ENCODE measurements at regions not wholly inside any gene's neighbourhood (a gene's known extent, or its start where the extent isn't known, plus 50 kb on each side); places are given as distances from the start of the nearest gene placed in this dataset.

- Histone ChIP-seq H3K27ac (ENCODE audit: low read depth, low read length) (no peak overlapping the region), H3K27me3 (ENCODE audit: control insufficient read depth in 3 of 3, insufficient read depth in 3 of 3, low read length in 3 of 3) (no peaks in the 10 kb centered on the region), H3K9ac (ENCODE audit: low read depth in 1 of 3, low read length in 3 of 3) (no peak overlapping the region), H3K4me1 (ENCODE audit: control insufficient read depth in 3 of 3, insufficient read depth in 3 of 3, low read length in 3 of 3) (peaks cover 0 to 5% (median 3%) of the 10 kb centered on the region in 3 donors), H3K36me3 (ENCODE audit: control insufficient read depth in 3 of 3, insufficient read depth in 3 of 3, low read length in 3 of 3) (no peaks in the 10 kb centered on the region), H3K4me3 (ENCODE audit: low read length in 3 of 3) (no peak overlapping the region), H3K9me3 (ENCODE audit: control insufficient read depth in 3 of 3, low read length in 3 of 3) (peaks cover 0 to 3% (median 0%) of the 10 kb centered on the region in 3 donors)
Measured at GRCh38 chrX:25198253-25198652, 182.5 kb upstream of the ARX start.

GRCh38 chrX:25196221-25196620 lies 180.5 kb upstream of the ARX start:
- Histone ChIP-seq H3K4me3 (ENCODE audit: low read length in 3 of 3) (no peak overlapping the region), H3K27me3 (ENCODE audit: control insufficient read depth in 3 of 3, insufficient read depth in 3 of 3, low read length in 3 of 3) (no peaks in the 10 kb centered on the region), H3K9ac (ENCODE audit: low read depth in 1 of 3, low read length in 3 of 3) (no peak overlapping the region), H3K27ac (ENCODE audit: low read depth, low read length) (no peak overlapping the region), H3K4me1 (ENCODE audit: control insufficient read depth in 3 of 3, insufficient read depth in 3 of 3, low read length in 3 of 3) (peaks cover 0 to 5% (median 3%) of the 10 kb centered on the region in 3 donors), H3K36me3 (ENCODE audit: control insufficient read depth in 3 of 3, insufficient read depth in 3 of 3, low read length in 3 of 3) (no peaks in the 10 kb centered on the region), H3K9me3 (ENCODE audit: control insufficient read depth in 3 of 3, low read length in 3 of 3) (peaks cover 0 to 3% (median 0%) of the 10 kb centered on the region in 3 donors)

GRCh38 chrX:25191403-25191802 lies 175.6 kb upstream of the ARX start:
- H3K9ac ChIP-seq (ENCODE audit: low read depth in 1 of 3, low read length in 3 of 3): no peak overlapping the region
- no peaks in the 10 kb centered on the region for H3K27me3 ChIP-seq (ENCODE audit: control insufficient read depth in 3 of 3, insufficient read depth in 3 of 3, low read length in 3 of 3)
- H3K9me3 ChIP-seq (ENCODE audit: control insufficient read depth in 3 of 3, low read length in 3 of 3): no peaks in the 10 kb centered on the region
- no peak overlapping the region for H3K27ac ChIP-seq (ENCODE audit: low read depth, low read length)
- H3K4me3 ChIP-seq (ENCODE audit: low read length in 3 of 3): no peak overlapping the region
- H3K36me3 ChIP-seq (ENCODE audit: control insufficient read depth in 3 of 3, insufficient read depth in 3 of 3, low read length in 3 of 3): no peaks in the 10 kb centered on the region
- H3K4me1 ChIP-seq (ENCODE audit: control insufficient read depth in 3 of 3, insufficient read depth in 3 of 3, low read length in 3 of 3): no peaks in the 10 kb centered on the region

- Histone ChIP-seq H3K27ac (ENCODE audit: low read depth, low read length) (no peak overlapping the region), H3K4me3 (ENCODE audit: low read length in 3 of 3) (no peak overlapping the region), H3K27me3 (ENCODE audit: control insufficient read depth in 3 of 3, insufficient read depth in 3 of 3, low read length in 3 of 3) (no peaks in the 10 kb centered on the region), H3K4me1 (ENCODE audit: control insufficient read depth in 3 of 3, insufficient read depth in 3 of 3, low read length in 3 of 3) (no peaks in the 10 kb centered on the region), H3K9me3 (ENCODE audit: control insufficient read depth in 3 of 3, low read length in 3 of 3) (no peaks in the 10 kb centered on the region), H3K36me3 (ENCODE audit: control insufficient read depth in 3 of 3, insufficient read depth in 3 of 3, low read length in 3 of 3) (no peaks in the 10 kb centered on the region), H3K9ac (ENCODE audit: low read depth in 1 of 3, low read length in 3 of 3) (no peak overlapping the region)
Measured at GRCh38 chrX:25181775-25182174, 166.0 kb upstream of the ARX start.

- Histone ChIP-seq H3K27me3 (ENCODE audit: control insufficient read depth in 3 of 3, insufficient read depth in 3 of 3, low read length in 3 of 3) (no peaks in the 10 kb centered on the region), H3K9me3 (ENCODE audit: control insufficient read depth in 3 of 3, low read length in 3 of 3) (no peaks in the 10 kb centered on the region), H3K27ac (ENCODE audit: low read depth, low read length) (no peak overlapping the region), H3K4me1 (ENCODE audit: control insufficient read depth in 3 of 3, insufficient read depth in 3 of 3, low read length in 3 of 3) (peaks cover 0 to 7% (median 7%) of the 10 kb centered on the region in 3 donors), H3K9ac (ENCODE audit: low read depth in 1 of 3, low read length in 3 of 3) (no peak overlapping the region), H3K36me3 (ENCODE audit: control insufficient read depth in 3 of 3, insufficient read depth in 3 of 3, low read length in 3 of 3) (no peaks in the 10 kb centered on the region), H3K4me3 (ENCODE audit: low read length in 3 of 3) (no peak overlapping the region)
Measured at GRCh38 chrX:25180242-25180641, 164.5 kb upstream of the ARX start.

GRCh38 chrX:25178555-25178954 lies 162.8 kb upstream of the ARX start:
- peaks cover 0 to 11% (median 10%) of the 10 kb centered on the region in 3 donors for H3K4me1 ChIP-seq (ENCODE audit: control insufficient read depth in 3 of 3, insufficient read depth in 3 of 3, low read length in 3 of 3)
- no peak overlapping the region for H3K4me3 ChIP-seq (ENCODE audit: low read length in 3 of 3)
- no peaks in the 10 kb centered on the region for H3K36me3 ChIP-seq (ENCODE audit: control insufficient read depth in 3 of 3, insufficient read depth in 3 of 3, low read length in 3 of 3)
- no peak overlapping the region for H3K9ac ChIP-seq (ENCODE audit: low read depth in 1 of 3, low read length in 3 of 3)
- no peak overlapping the region for H3K27ac ChIP-seq (ENCODE audit: low read depth, low read length)
- H3K27me3 ChIP-seq (ENCODE audit: control insufficient read depth in 3 of 3, insufficient read depth in 3 of 3, low read length in 3 of 3): no peaks in the 10 kb centered on the region
- H3K9me3 ChIP-seq (ENCODE audit: control insufficient read depth in 3 of 3, low read length in 3 of 3): no peaks in the 10 kb centered on the region

GRCh38 chrX:25175743-25176142 lies 160.0 kb upstream of the ARX start:
- Histone ChIP-seq H3K4me3 (ENCODE audit: low read length in 3 of 3) (no peak overlapping the region), H3K36me3 (ENCODE audit: control insufficient read depth in 3 of 3, insufficient read depth in 3 of 3, low read length in 3 of 3) (no peaks in the 10 kb centered on the region), H3K27ac (ENCODE audit: low read depth, low read length) (no peak overlapping the region), H3K4me1 (ENCODE audit: control insufficient read depth in 3 of 3, insufficient read depth in 3 of 3, low read length in 3 of 3) (peaks cover 0 to 11% (median 10%) of the 10 kb centered on the region in 3 donors), H3K9ac (ENCODE audit: low read depth in 1 of 3, low read length in 3 of 3) (no peak overlapping the region), H3K27me3 (ENCODE audit: control insufficient read depth in 3 of 3, insufficient read depth in 3 of 3, low read length in 3 of 3) (no peaks in the 10 kb centered on the region), H3K9me3 (ENCODE audit: control insufficient read depth in 3 of 3, low read length in 3 of 3) (no peaks in the 10 kb centered on the region)

GRCh38 chrX:25175171-25175570 lies 159.4 kb upstream of the ARX start:
- H3K4me3 ChIP-seq (ENCODE audit: low read length in 3 of 3): no peak overlapping the region

GRCh38 chrX:25166546-25166945 lies 150.8 kb upstream of the ARX start:
- Histone ChIP-seq H3K4me3 (ENCODE audit: low read length in 3 of 3) (no peak overlapping the region), H3K36me3 (ENCODE audit: control insufficient read depth in 3 of 3, insufficient read depth in 3 of 3, low read length in 3 of 3) (no peaks in the 10 kb centered on the region), H3K27me3 (ENCODE audit: control insufficient read depth in 3 of 3, insufficient read depth in 3 of 3, low read length in 3 of 3) (no peaks in the 10 kb centered on the region), H3K4me1 (ENCODE audit: control insufficient read depth in 3 of 3, insufficient read depth in 3 of 3, low read length in 3 of 3) (no peaks in the 10 kb centered on the region), H3K9me3 (ENCODE audit: control insufficient read depth in 3 of 3, low read length in 3 of 3) (peaks cover 0 to 2% (median 0%) of the 10 kb centered on the region in 3 donors), H3K9ac (ENCODE audit: low read depth in 1 of 3, low read length in 3 of 3) (no peak overlapping the region), H3K27ac (ENCODE audit: low read depth, low read length) (no peak overlapping the region)

More at GRCh38 chrX:25175171-25175570, 159.4 kb upstream of the ARX start:
- H3K4me1 ChIP-seq (ENCODE audit: control insufficient read depth in 3 of 3, insufficient read depth in 3 of 3, low read length in 3 of 3): peaks cover 0 to 11% (median 10%) of the 10 kb centered on the region in 3 donors
- no peak overlapping the region for H3K9ac ChIP-seq (ENCODE audit: low read depth in 1 of 3, low read length in 3 of 3)
- H3K27me3 ChIP-seq (ENCODE audit: control insufficient read depth in 3 of 3, insufficient read depth in 3 of 3, low read length in 3 of 3): no peaks in the 10 kb centered on the region
- H3K9me3 ChIP-seq (ENCODE audit: control insufficient read depth in 3 of 3, low read length in 3 of 3): no peaks in the 10 kb centered on the region
- no peak overlapping the region for H3K27ac ChIP-seq (ENCODE audit: low read depth, low read length)
- no peaks in the 10 kb centered on the region for H3K36me3 ChIP-seq (ENCODE audit: control insufficient read depth in 3 of 3, insufficient read depth in 3 of 3, low read length in 3 of 3)

- Histone ChIP-seq H3K36me3 (ENCODE audit: control insufficient read depth in 3 of 3, insufficient read depth in 3 of 3, low read length in 3 of 3) (no peaks in the 10 kb centered on the region), H3K9me3 (ENCODE audit: control insufficient read depth in 3 of 3, low read length in 3 of 3) (peaks cover 0 to 2% (median 0%) of the 10 kb centered on the region in 3 donors), H3K27ac (ENCODE audit: low read depth, low read length) (no peak overlapping the region), H3K27me3 (ENCODE audit: control insufficient read depth in 3 of 3, insufficient read depth in 3 of 3, low read length in 3 of 3) (no peaks in the 10 kb centered on the region), H3K9ac (ENCODE audit: low read depth in 1 of 3, low read length in 3 of 3) (no peak overlapping the region), H3K4me3 (ENCODE audit: low read length in 3 of 3) (no peak overlapping the region), H3K4me1 (ENCODE audit: control insufficient read depth in 3 of 3, insufficient read depth in 3 of 3, low read length in 3 of 3) (no peaks in the 10 kb centered on the region)
Measured at GRCh38 chrX:25166145-25166544, 150.4 kb upstream of the ARX start.

GRCh38 chrX:25158635-25159034 lies 142.9 kb upstream of the ARX start:
- no peak overlapping the region for H3K9ac ChIP-seq (ENCODE audit: low read depth in 1 of 3, low read length in 3 of 3)

More at GRCh38 chrX:25158635-25159034, 142.9 kb upstream of the ARX start:
- Histone ChIP-seq H3K4me3 (ENCODE audit: low read length in 3 of 3) (no peak overlapping the region), H3K36me3 (ENCODE audit: control insufficient read depth in 3 of 3, insufficient read depth in 3 of 3, low read length in 3 of 3) (no peaks in the 10 kb centered on the region), H3K27me3 (ENCODE audit: control insufficient read depth in 3 of 3, insufficient read depth in 3 of 3, low read length in 3 of 3) (no peaks in the 10 kb centered on the region), H3K9me3 (ENCODE audit: control insufficient read depth in 3 of 3, low read length in 3 of 3) (no peaks in the 10 kb centered on the region), H3K4me1 (ENCODE audit: control insufficient read depth in 3 of 3, insufficient read depth in 3 of 3, low read length in 3 of 3) (no peaks in the 10 kb centered on the region), H3K27ac (ENCODE audit: low read depth, low read length) (no peak overlapping the region)

All from skeletal muscle tissue (tissue), 3 donors.